HG03066 (cell line): ENCODE measurements at regions not wholly inside any gene's neighbourhood (a gene's known extent, or its start where the extent isn't known, plus 50 kb on each side); places are given as distances from the start of the nearest gene placed in this dataset.
"Not testable (repeated sequence)": the region's sequence is repeated elsewhere in the genome, so short reads cannot be mapped to it uniquely, and the experiment has no call there.

Source experiments
- ATAC-seq: cut with Tn5 transposase; IDR thresholded peaks from one replicate; pipeline ENCODE4 v1.9.1; 2021; ENCODE audit warnings: low read depth; ENCODE audit not compliant: unreplicated experiment

DNA sequence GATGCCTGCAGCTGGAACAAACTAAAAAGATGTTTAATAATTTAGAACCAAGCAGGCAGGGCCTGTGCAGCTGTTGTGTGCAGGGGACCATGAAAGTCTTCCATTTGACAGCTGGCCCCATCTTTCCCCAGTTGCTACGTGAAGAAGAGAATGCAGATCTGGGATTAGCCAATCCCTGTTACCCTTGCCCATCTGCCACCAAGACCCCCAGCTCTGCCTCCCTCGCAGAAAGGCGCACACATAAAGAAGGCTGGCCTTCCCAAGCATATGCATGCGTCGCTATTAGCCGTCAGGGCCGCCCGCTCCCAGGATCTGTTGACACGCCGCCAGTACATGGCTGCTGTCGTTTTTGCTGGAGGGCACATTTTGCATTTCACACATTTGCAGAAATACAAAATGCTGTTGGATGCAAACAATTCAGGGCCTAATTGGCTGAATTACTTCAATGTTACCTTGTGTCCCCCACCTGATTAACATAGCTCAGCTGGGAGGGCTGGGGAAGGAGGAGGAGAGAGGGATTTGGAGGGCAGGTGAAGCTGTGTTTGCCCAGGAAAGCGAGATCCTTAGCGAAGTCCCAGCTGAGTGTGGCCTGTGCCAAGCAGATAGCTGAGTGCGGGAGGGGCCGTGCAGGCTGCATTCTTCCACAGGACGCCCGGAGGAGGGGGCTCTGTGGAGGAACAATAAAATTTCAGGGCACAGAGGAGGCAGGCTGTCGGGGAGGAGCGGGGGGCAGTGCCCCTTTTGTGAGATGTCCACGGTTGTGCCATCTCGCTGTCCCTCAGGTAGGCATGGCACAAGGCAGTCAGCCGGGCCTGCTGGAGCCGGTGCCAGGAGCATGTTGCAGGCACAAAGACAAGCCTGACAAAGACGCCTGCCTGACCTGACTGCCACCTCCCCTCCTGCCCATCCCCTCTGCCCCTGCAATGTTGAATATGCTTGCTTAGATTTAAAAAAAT, 443.0 kb upstream of the MKI67 start:
- ATAC-seq, result no peak

DNA sequence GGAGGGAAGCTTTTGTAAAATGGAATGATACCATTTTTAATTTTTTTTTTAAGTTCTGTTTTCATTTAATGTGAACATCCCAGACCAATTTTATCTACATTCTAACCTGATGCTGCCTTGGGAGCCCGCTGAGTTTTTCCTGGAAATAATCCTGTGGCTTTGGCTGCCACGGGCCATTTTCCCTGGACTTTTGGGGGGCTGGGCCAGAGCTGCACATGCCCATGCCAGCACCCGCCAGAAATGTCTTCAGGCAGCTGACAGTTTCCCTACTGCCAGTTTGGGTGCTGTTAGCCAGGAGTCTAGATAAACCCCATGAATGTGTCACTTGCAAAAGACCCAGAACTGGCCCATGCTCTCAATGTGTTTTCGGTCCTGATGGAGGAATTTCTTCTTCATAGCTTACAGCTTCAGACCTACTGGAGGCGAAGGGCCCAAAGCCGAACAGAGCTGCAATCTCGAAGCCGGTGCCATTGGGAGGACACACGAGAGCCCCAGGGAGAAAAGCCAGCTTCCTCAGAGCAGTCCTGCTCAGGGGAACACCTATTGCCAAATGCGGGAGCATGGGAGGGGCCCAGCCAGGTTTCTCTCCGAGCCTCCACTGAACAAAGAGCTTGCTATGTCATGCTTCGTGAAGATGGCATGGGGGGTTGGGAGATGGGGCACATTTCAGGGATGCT, 444.2 kb upstream of the MKI67 start:
- ATAC-seq, result no peak

DNA sequence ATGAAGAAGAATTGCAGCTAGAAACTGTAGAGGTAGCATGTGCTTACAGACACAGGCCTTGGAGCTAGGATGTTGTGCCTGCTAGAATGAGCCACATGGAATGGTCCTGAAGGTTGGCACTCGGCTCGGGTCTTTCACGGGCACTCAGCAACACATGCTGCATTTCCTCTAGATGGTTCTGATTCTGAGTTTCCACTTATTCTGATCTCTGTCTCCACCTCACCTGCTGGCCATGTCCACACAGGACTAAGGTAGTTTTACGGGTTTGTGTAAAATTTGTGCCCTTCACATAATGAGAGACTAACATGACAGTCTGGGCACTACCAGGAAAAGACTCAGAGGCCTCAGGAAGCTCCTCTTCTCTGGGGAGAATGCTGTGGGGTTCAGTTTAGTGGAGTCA, 444.8 kb upstream of the MKI67 start:
- no peak for ATAC-seq

DNA sequence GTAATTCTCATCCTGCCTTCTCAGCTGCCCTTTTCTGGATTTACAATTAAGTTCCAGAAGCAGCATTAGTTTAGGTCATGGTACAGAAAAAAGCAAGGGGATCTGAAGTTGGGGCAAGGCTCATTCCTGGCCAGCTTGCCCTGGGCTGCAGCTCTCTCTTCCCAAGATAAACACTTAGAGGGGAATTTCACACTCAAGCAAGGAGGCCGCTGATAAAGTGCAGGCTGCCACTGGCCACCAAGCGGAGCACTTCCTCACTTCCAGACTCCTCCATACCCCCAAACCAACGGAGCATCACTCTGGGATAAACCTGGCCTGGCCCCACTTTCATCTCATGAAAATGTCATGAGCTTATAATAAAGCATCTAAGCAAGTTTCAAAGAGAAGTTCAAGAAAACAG, 445.5 kb upstream of the MKI67 start:
- ATAC-seq, result no peak

DNA sequence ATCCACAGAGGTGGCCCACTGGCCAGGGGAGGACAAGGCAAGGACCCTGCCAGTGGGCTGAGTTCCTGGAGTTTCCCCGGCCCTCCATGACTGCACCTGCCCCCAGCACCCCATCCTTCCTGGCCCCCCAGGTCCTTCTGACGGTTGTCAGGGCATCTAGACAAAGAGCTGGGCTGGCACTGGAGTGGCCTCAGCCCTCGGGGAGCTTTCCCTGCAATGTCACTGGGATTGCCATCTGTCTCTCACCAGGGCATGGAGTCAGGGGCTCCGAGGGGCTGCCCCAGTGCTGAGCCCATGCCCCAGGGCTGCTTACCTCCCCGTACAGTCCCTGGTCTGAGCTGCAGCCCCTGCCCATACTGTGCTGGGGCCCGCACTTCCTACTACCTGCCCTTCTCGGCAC, 446.5 kb upstream of the MKI67 start:
- ATAC-seq, result no peak

DNA sequence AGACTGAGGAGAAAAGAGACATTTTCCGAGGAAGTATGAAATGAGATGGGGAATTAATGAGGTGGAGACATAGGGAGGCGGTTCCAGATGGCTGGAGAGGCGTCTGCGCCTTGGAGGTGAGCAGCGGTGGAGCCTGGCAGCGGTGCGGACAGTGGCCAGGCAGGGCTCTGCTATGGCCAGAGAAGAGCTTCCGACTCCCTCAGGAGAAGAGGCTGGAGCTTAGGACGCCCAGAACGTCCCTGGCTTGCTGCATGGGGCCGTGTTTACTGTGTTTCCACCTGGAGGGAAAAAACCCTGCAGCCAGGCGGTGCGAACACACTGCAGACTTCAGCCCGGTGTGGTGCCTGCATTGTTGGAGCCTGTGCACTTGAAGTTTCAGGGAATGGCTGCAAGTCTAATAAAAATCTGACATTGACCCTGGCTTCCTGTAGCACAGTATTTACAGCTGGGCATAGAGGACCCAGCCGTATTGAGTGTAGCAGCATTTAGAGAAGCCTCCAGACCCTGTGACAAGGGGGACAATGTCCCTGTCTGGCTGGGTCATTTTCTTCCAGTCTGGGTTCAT, 447.1 kb upstream of the MKI67 start:
- no peak for ATAC-seq

DNA sequence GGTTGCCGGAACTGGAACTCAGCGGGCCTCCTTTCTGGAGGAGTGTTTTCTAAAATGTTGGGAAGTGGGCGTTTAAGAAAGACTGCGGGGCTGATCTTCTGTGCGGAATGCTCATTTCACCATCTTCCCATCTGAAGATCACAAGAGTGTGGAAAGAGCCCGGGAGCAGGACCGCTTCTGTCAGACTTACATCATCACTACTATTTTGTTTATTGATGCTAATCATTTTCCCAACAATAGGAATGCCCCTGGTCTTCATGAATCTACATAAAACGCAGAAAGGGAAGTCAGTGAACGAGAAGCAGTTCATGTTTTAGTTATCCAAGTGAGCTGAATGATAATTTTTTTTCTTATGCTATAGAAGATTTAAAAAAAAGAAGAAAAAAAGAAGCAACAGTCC, 447.8 kb upstream of the MKI67 start:
- ATAC-seq, result no peak

DNA sequence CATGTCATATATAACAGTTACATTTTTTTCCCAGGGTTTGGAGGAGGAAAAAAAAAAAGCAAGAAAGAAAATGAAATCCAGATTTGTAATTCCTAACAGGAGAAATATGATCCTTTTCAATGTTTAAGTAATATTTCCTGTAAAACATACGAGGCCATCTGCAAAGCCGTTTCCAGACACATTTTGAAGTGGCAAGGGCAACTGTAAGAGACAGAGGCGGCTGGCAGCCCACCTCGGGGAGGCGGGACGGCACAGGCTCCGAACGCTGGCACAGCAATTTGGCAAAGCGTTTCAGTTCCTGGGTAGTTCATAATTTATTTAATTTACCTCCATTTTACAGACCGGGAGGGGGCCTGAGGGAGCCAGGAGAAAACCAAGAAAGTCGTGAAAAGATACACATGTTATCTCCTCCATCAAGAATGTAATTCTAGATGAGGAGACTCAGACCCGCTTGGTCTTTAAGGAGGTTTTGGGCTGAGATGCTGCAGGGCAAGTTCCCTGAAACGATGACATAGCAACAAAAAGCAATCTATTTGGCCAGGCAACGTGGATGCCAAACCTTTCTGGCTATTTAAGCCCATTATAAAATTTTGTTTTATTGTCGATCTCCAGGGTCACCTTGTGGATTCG, 448.5 kb upstream of the MKI67 start:
- ATAC-seq, result no peak

DNA sequence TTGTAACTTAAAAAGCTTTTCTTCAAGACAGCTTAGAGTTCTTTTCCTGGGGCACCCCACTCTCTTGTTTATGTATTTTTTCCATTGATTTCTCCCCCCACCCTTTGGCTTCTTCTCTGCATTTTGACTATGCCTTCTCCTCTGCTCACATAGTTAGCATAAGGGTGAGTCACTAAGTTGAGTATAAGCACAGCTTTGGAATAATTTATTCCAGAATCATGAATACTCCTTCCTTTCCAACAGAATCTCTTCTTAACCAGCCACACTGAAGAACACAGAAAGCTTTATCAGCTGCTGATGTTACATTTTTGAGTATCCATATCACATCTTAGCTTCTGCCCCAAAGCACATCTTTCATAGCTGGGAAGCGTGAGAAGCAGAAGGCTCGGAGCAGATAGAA, 449.5 kb upstream of the MKI67 start:
- no peak for ATAC-seq

DNA sequence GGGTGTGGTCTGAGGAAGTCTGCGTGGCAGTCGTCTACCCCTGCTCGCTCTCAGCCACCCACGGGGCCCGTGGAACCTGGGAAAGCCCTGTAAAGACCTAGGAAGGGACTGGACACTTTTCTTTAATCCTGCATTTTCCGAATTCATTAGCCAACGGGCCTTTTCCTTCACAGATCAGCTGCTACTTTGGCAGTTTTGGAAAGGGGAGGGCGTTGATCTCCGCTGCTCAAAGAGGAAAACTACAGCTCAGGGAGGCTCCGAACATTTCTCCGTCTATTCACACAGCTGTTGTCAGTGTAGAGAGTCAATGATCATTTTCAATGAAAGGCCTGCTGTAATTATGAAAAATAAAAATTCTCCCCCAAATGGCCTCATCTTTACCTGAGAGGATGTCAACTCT, 450.1 kb upstream of the MKI67 start:
- ATAC-seq, result no peak

DNA sequence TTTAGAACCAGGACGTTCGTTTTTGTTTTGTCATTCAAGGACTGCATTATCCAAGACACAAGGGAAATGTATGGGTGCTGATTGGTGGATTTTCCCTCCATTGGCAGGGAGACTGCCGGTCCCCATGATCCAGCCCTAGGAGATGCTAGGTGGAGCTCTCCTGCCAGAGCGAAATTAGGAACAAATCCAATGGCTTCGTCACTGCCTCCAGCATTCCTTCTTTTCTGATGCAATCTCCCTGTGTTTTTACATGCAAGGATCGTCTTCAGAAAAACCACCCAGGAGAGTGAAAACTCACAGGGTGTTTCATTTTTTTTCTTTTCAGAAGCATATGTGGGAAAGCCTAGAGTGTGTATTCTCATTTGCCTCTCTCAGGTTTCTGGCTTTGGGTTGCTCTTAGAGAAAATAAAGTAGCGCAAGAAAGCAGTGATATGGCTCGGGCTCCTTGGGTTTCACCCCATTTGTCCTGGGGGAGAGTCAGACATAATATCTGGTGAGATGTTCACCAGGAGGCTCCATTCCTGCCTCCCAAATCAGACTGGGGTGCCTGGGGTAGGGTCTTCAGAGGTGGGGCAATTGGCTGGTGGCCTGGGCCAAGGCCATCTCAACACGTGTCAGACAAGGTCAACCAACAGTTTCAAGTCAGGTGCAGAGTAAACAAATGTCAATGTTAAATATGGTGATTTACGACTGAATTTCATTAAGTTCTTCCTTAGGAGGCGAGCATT, 450.9 kb upstream of the MKI67 start:
- ATAC-seq, result no peak

DNA sequence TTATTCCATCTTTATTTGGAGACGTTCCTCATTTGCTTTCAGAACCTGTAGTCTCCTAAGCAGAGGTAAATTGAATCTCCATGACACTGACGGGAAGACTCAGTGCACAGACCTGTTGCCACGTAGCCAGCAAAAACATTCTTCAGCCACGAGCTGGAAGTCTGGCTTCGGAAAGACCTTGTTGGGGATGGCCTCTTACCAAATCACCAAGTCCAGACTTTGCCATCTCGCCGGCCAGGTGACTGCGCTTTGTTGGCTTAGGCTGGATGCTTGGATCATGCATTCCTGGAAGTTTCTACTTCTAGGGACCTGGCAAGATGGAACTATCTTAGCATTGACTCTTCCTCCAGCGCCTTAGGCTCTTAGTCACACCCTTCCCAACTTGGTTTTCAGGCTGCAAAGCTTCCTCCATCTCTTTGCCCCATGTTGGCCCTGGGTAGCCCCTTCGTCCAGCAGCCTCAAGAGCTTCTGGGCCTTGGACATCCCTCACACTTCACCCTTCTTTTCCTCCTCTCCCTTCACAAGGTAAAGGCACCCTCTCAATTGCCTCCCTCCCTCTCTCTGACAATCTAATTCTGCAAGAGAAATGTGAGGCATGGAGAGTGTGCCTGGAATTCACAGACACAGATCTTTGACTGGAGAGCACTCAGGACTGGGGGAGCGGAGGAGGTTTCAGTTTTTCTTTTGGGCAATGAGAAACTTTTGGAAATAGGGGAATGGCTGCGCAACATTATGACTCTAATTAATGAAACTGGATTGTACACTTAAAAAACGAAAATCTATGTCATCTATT, 451.9 kb upstream of the MKI67 start:
- ATAC-seq, result no peak

DNA sequence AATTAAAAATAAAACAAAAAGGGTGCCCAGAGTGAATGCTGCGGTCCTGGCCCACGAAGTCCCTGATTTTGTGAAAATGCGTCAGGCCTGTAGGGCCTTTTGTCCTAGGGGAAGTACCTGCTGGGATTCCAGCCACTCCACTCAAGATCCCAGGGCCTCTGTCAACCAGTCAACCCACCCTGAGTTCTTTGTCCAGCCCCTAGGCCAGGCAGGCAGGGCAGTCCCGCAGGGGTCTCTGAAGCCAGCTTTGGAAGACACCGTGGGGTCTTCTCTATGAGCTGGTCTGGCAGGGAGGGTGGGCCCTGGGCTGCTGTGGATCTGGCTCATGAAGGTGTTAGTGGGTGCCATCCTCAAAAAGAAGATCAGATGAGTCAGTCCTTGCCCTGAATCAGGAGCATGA, 452.5 kb upstream of the MKI67 start:
- no peak for ATAC-seq

DNA sequence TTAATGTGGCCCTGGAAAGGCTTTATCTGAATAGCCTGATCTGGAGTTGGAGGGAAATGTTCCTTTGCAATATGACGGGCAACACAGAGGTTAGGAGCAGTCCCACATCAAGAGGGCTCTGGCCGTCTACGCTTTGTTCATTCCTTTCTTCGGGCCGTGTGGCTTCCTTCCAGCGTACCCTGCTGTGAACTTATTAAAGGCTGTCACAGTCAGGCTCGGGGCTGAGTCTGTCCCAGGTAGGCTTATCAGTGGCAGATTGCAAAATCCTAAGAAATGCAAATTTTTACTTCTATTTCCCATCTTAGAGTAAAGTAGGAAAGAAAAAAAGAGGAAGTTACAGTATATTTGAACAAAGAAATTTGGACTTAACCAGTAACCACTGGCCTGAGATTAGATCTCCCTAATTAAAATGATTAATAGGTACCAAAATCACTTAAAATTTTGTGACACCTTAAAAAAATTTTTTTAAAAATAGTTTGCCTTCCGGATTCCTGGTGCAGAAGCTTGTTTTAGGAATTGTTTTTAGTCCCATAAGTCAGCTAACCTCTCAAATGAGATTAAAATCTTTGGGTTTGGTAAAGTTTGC, 453.1 kb upstream of the MKI67 start:
- ATAC-seq, result no peak

DNA sequence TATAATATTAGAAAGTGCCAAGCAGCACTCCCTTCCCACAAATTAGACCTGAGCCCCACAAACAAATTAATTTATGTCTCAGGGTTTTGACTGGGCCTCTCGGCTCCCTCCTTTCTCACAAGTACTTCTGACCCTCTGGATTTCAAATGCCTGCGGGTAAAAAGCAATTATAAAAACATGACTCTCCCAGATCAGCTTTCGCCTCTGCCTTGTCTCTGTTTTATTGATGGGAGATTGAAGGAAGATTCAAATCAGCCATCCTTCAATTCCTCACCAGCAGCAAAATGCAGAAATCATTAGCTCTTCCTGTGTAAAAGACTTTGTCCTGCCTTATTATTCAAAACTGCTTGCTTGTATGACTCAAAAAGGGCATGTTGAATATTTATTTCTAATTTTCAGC, 453.7 kb upstream of the MKI67 start:
- no peak for ATAC-seq

DNA sequence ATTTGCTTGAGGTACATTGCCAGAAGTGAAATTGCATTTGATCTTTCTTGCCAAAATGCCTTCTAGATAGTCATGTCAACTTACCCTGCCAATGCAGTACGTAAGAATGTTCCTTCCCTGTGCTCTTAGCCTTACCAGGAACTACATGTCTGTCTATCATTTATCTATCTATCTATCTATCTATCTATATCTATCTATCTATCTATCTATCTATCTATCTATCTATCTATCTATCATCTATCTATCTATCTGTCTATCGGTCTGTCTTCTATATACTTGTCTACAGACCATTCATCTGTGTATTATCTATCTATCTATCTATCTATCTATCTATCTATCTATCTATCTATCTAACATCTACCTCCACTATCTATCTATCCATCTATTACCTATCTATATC, 456.9 kb upstream of the MKI67 start:
- not testable (repeated sequence) for ATAC-seq

DNA sequence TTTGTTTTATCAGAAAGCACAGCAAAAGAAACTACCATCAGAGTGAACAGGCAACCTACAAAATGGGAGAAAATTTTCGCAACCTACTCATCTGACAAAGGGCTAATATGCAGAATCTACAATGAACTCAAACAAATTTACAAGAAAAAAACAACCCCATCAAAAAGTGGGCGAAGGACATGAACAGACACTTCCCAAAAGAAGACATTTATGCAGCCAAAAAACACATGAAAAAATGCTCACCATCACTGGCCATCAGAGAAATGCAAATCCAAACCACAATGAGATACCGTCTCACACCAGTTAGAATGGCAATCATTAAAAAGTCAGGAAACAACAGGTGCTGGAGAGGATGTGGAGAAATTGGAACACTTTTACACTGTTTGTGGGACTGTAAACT, 460.4 kb upstream of the MKI67 start:
- ATAC-seq, result not testable (repeated sequence)

DNA sequence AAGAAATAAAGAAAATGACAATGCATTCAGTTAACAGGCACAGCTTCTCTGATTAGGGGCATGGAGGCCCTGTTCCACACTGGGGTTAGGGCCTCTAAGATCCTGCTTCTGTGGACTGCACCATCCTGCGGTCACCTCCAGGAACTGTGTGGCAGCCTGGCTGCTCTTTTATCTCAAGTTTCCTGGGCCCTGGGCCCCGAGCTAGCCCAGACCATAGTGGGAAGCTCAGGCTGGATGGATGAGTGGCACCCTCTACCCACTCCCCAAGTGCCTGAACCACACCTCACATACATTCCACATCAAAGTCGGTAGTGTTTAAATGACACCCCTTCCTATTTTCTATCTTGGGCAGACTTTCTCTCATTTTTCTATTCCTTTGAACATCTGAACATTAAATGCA, 461.5 kb upstream of the MKI67 start:
- ATAC-seq, result no peak

DNA sequence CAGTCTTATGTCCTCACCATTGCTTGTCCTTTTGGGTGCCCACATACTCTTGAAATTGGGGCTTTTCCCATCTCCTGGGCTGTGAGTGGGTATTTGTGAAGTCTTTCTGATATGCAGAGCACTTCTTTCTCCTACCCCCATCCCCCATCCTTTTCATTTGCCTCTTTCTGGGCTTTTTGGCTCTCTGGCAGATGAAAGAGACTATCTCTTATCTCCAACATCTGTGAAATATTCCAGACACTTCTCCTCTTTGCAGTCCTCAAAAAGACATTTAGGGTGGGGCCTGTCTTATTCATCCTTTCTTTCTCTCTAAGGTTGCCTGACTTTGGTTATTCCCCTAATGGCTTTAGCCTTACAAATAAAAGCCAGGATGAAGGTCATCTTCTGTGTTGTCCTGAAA, 462.2 kb upstream of the MKI67 start:
- no peak for ATAC-seq
